HepG2 (cell line): ENCODE measurements at regions not wholly inside any gene's neighbourhood (a gene's known extent, or its start where the extent isn't known, plus 50 kb on each side); places are given as distances from the start of the nearest gene placed in this dataset.

Source experiments
- SOX6 ChIP-seq, 2 experiments: fragments of 450-650 bp in 1 of 2; sonication (generic) in 1 of 2; formaldehyde crosslinking in 1 of 2; IDR thresholded peaks; 2 replicates each; pipeline versions ENCODE4 v1.4.0 to v1.6.1; 2017 to 2020; ENCODE audit warnings: antibody characterized with exemption in 1 of 2, mild to moderate bottlenecking in 1 of 2, missing genetic modification reagents in 1 of 2
- TF ChIP-seq, protein P1 (sequence below), 2 experiments: fragments of 450-650 bp in 1 of 2; sonication (generic) in 1 of 2; formaldehyde crosslinking in 1 of 2; IDR thresholded peaks; 2 replicates each; pipeline versions ENCODE4 v1.6.1 to v1.8.0; 2016 to 2022; ENCODE audit warnings: antibody characterized with exemption in 1 of 2, mild to moderate bottlenecking in 1 of 2, missing genetic modification reagents in 1 of 2

DNA sequence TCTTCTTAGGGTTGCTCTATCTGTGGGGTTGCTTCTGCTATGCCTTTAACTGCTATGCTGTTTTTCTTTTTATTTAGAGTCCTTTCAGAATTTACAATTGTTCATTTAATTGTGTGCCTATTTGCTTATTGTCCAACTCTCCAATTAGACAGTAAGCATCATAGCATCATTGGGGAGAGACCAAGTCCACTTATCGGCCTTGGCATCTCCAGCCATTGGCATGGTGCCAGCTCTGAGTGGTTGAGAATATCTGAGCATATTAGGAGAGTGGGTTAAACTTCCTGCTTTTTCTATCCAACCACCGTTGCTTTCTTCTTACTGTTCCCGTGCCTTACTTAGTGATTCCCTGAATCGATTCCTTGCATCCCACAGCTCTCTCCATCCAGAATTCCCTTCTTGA lies 535.0 kb downstream of the AJAP1 start:
- no peak for TF ChIP-seq SOX6 (IDR thresholded peaks at IDR 0.05)
- TF ChIP-seq SOX6 (CRISPR knock-in tag; IDR thresholded peaks at IDR 0.05), result no peak
- TF ChIP-seq, protein P1, sequence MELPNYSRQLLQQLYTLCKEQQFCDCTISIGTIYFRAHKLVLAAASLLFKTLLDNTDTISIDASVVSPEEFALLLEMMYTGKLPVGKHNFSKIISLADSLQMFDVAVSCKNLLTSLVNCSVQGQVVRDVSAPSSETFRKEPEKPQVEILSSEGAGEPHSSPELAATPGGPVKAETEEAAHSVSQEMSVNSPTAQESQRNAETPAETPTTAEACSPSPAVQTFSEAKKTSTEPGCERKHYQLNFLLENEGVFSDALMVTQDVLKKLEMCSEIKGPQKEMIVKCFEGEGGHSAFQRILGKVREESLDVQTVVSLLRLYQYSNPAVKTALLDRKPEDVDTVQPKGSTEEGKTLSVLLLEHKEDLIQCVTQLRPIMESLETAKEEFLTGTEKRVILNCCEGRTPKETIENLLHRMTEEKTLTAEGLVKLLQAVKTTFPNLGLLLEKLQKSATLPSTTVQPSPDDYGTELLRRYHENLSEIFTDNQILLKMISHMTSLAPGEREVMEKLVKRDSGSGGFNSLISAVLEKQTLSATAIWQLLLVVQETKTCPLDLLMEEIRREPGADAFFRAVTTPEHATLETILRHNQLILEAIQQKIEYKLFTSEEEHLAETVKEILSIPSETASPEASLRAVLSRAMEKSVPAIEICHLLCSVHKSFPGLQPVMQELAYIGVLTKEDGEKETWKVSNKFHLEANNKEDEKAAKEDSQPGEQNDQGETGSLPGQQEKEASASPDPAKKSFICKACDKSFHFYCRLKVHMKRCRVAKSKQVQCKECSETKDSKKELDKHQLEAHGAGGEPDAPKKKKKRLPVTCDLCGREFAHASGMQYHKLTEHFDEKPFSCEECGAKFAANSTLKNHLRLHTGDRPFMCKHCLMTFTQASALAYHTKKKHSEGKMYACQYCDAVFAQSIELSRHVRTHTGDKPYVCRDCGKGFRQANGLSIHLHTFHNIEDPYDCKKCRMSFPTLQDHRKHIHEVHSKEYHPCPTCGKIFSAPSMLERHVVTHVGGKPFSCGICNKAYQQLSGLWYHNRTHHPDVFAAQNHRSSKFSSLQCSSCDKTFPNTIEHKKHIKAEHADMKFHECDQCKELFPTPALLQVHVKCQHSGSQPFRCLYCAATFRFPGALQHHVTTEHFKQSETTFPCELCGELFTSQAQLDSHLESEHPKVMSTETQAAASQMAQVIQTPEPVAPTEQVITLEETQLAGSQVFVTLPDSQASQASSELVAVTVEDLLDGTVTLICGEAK (IDR thresholded peaks at IDR 0.05), result no peak
- TF ChIP-seq, protein P1 (CRISPR knock-in tag; IDR thresholded peaks at IDR 0.05), result no peak
